HG03139 (cell line): ENCODE measurements at regions not wholly inside any gene's neighbourhood (a gene's known extent, or its start where the extent isn't known, plus 50 kb on each side); places are given as distances from the start of the nearest gene placed in this dataset.
A peak's percentile ranks its signal among the peaks of the same experiment; 100 is the strongest.
"Not testable (repeated sequence)": the region's sequence is repeated elsewhere in the genome, so short reads cannot be mapped to it uniquely, and the experiment has no call there.

Source experiments
- ATAC-seq: cut with Tn5 transposase; IDR thresholded peaks from one replicate; pipeline ENCODE4 v1.9.1; 2021; ENCODE audit not compliant: unreplicated experiment

- no peak for ATAC-seq
Observed at GRCh38 chr15:69668039-69668705, 215.6 kb downstream of the RPLP1 start.

DNA sequence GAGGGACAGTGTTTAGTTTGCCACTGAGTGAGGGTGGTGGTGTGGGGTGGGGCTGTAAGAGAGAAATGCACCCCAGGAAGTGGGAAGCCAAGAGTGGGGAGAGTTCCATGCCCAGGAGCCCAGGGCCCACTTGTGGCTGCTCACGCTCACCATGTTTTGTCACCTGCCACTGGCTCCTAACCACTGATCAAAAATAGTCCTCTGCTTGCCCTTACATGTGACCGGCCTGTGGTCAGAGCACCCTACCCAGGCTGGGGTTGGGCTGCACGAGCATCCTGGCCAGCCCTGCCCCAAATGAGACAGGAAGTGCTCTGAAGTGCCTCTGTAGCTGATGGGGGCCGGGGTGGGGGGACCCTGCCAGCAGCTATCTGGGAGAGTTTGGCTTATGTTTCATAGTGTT is 216.3 kb downstream of the RPLP1 start:
- ATAC-seq, result peak; percentile 48

GRCh38 chr15:69669446-69669845 is 216.8 kb downstream of the RPLP1 start:
- ATAC-seq, result no peak

- no peak for ATAC-seq
Observed at GRCh38 chr15:69673291-69673881, 220.8 kb downstream of the RPLP1 start.

DNA sequence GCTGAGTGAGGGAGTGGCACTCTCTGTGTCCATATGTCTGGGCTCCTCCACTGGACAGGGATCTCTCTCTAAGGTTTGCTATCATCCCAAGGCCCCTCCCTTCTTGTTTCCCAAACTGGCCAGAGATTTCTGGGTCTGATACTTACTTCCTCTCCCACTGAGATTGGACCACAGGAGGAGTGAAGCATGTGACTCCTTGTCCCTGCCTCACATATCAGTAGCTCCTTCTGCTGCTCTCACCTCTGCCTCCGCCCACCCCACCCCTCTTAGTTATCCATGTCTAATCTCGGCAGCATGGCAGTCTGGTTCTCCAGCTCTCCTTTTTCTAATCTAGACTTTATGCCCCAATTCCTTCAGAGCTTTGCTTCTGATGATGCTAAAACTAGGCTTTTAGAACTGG is 223.1 kb downstream of the RPLP1 start:
- no peak for ATAC-seq

- ATAC-seq, result no peak
Observed at GRCh38 chr15:69677403-69677802, 224.8 kb downstream of the RPLP1 start.

DNA sequence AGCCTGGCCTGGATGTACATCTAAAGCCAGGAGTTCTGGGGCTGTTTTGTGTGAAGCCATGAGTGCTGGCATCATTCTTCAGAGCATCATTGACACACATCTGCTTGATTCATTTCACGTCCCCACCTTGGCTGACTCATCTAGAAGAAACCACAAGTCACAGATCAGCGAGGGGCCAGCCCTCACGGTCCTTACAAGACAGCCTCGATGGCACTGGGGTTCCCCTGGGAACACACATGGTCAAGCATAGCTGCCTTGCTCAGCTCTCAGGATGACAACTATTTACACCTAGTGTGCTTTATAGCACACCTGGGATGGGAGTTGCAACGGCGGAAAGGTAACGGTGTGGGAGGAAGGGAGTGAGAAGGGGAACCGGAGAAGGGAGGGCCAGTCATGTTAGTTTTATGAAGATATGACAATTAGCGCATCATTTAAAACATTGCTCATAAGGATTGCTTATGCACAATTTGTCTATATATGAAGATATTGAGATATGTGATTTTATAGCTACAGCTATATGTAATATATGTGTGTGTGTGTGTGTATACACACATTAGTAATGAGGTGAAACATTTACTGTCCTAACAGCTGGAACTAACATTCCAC is 227.1 kb downstream of the RPLP1 start:
- ATAC-seq, result peak; percentile 89

DNA sequence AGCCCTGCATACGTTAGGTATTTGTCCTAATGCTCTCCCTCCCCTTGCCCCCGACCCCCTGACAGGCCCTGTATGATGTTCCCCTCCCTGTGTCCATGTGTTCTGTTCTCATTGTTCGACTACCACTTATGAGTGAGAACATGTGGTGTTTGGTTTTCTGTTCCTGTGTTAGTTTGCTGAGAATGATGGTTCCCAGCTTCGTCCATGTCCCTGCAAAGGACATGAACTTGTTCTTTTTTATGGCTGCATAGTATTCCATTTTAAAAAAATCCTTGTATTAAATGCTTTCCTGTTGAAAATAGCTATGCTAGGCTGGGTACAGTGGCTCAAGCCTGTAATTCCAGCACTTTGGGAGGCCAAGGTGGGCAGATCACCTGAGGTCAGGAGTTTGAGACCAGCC is 232.2 kb downstream of the RPLP1 start:
- not testable (repeated sequence) for ATAC-seq

DNA sequence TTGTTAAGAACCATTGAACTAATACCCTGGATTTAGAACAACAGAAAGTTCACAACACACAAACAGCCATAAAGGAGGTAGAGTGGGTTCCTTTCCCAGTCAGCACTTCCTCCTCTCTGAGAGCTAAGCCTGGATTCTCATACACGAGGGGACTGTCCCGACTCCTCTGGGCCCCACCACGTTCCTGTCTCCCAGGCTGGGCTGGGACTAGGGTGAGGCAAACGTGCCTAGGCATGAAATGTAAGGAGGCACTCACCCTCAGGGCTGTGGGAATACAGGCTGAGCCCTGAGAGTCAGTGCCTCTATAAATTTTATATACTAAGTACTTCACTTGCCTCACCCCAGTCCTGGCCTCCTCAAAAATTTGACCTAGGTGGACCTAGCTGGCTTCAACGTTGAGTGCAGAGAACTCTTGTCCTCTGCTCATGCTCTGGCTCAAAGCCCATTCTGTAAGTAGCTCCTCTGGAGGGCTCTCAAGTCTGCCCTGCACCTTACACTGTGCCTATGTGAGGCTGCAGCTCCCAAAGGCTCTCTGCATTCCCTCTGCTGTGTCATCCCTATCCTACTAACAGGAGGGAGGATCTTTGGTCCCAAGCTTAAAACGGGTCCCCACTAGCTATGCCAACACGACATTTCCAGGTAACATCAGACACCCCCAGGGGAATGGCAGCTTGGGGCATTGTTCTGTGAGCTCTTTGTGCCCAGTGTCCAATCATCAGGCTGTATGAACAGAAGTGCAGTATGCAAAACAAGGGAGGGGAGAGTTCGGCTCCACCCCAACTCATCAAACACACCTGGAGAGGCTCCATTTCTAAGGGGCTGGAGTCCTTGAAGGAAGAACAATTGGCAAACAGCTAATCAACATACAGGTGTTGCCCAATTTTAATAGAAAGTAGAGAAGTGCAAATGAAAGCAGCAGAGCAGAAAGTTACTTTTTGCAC is 233.2 kb downstream of the RPLP1 start:
- ATAC-seq, result no peak

- no peak for ATAC-seq
Observed at GRCh38 chr15:69686626-69687025, 234.0 kb downstream of the RPLP1 start.

DNA sequence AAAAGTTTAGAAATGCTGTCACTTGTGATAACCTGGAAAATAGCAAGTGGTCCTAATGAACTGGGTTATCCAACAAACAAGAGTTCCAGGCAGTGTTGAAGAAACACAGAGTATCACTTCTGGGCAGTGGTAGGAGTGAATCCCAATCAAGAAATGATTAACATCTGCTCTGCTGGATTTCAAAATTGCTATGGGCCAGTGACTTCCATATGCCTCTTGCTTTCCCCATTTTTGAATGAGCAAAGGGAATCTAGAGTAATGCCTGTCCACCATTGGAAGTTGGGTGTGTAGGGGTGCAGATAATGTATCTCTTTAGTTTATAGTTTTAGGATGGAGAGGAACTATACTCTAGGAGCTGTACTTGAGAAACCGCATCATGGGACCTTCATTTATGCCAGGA is 236.5 kb downstream of the RPLP1 start:
- no peak for ATAC-seq

DNA sequence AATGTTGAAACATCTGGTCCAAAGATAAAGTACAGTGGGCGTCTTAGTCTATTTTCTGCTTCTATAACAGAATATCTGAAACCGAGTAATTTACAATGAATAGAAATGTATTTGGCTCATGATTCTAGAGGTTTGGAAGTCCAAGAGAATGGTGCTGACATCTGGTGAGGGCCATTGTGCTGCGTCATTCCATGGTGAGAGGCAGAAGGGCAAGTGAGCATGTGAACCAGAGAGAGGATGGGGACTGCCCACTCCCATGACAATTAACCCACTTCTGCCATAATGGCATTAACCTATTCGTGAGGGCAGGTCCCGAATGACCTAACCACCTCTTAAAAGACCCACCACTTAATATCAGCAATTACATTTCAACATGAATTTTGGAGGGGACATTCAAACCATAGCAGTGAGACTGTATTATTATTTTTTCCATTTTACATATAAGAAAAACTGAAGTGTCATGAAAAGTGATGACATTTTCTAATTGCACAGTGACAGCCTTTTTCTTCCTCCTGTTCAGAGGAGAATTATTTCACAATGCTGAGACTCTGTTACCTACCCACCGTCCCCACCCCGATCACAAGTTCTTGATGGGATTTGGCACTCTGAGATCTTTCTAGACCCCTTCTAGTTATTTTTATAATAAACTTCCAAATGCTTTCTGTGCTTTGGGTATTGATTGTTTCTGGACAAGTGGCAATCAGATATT is 238.8 kb downstream of the RPLP1 start:
- ATAC-seq, result no peak

DNA sequence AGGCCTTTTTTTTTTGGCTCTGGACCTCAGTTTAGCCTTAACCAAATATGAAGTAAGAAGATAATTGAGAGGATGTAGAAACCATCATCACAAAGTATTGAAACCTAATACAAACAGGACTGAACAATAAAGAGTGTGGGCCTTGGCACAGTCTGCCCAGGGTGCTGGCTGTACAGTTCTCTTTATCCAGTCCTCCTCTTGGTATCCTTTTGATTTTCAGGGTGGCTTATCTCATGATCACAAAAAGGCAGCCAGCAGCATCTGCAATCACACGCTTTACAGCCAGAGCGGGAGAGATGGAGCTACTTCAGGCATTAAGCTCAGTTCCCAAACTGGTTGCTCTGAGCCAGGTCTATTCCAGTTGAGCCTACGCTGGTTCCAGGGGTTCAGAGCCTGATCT is 239.7 kb downstream of the RPLP1 start:
- ATAC-seq, result no peak

GRCh38 chr15:69693059-69693458 is 240.4 kb downstream of the RPLP1 start:
- ATAC-seq, result no peak

DNA sequence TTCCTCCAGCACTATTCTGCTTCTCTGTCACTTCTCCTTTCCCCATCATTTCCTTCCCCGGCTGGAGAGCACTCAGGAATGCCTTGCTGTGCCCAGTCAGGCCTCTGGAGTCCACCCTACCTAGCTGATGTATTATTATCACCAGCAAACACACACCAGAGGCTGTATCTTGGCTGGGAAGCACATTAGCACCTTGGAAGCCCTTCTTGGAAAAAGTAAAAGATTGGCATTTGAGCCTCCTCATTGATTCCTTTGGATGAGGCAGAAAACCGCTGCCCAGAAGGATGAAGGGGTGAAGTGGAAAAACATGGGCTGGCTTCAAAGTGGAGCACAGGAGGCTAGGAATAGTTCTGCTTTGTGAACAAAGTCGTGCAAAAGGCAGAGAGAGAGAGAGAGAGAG is 244.3 kb downstream of the RPLP1 start:
- ATAC-seq, result no peak

DNA sequence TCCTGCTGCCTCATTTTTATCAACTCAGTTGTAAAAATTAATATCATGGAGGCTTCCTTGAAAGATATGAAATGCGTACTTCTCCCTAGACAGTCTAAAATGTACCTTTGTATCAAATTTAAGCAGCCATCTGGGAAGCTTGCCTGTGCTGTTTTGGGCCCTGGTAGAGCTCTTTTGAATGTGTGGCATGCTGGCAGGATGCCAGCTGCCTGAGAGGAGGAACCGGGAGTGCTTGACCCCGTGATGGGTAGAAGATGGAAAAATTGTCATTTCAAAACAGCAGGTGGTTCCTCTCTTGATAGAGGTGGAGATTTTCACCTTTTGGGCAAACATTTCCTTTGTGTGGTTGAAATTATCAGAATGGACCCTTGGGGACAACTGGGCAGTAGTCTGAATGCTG is 245.3 kb downstream of the RPLP1 start:
- ATAC-seq, result no peak

DNA sequence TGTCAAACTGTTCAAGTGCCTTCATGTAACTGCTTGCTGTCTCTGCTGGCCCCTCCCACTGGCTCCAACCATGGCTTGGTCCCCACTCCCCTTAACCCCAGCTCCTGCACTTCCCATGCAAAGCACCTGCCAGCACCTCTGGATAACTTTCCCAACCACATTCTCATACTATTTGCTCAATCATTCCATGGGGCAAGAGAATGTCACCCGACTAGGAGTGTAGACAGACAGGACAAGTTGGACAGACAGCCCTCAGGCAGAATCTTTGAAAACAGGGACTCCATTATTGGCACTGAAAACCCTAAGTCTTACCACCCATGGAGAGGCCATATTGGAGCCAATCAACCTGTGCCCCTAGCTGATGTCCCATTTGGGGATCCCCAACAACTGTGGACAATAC is 246.5 kb downstream of the RPLP1 start:
- ATAC-seq, result no peak

DNA sequence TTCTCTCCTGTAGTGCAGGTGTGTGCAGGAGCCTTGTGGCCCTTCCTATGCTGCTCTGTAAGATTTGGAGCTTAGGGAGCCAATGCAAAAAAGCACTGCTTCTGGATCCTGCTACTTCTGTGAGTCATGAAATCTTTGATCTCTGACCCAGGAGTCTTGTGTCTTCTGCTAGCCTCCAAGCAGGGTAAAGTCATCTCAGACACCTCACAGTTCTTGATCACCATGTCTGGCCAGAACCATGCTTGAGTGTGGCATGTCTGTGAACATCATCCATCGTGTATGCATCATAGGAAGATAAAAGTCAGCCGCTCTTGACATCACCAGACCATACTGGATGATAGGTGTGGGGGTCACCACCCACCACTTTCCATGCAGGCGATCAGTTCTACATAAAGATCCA is 247.8 kb downstream of the RPLP1 start:
- ATAC-seq, result no peak

DNA sequence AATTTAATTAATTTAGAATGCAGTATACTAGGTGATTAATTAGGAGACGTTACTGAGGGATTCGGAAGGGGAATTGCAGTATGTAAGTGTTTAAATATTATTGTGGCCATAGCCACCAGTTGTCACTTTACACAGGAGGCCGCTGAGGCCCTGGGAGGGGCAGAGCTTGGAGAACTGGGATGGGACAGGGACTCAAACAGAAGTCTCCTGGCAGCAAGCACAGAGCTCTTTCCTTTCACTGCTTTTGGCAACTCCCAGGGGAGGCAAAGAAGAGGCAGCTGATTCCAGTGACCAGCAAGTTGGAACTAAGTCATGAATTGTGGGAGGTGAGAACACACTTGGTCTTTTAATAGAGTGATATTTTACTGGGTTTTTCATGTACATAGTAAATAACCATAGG is 248.6 kb downstream of the RPLP1 start:
- ATAC-seq, result no peak

DNA sequence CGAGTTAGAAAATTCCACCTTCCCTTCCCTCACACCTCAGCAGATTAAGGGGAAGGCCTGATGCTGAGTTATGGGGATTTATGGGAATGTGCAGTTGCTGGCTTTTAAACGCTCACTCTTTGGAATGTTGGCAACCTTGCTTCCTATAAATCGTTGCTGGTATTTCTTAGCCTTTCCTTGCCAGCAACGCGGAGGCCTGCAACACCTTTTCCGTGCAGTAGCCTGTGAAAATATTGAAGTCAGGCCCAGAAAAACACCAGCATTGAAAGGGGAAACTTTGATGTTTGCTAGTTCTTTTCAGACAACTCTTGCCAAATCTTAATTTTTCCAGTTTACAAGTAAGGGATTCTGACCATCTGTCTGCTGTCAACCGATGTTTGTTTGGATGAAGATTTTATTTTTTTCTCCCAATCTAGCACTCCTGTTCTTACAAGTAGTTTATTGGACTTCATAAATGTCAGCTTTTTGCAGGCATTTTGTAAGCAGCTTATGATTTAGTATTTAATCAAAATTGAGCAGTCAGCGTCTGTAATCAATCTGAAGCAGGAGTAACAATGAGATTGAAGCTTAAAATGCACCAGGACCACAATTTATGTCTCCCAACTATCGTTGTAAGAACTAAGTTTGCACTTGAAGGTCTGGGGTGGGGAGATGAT is 251.0 kb downstream of the RPLP1 start:
- ATAC-seq, result no peak
